Globus pallidus (tissue), 1 donor: ENCODE measurements at regions not wholly inside any gene's neighbourhood (a gene's known extent, or its start where the extent isn't known, plus 50 kb on each side); places are given as distances from the start of the nearest gene placed in this dataset.
"Not testable (repeated sequence)": the region's sequence is repeated elsewhere in the genome, so short reads cannot be mapped to it uniquely, and the experiment has no call there.

ENCODE experiments used
- DNase-seq: peaks from one replicate; pipeline ENCODE4 v3.0.0-alpha.2; 2015; ENCODE audit warnings: low spot score

DNA sequence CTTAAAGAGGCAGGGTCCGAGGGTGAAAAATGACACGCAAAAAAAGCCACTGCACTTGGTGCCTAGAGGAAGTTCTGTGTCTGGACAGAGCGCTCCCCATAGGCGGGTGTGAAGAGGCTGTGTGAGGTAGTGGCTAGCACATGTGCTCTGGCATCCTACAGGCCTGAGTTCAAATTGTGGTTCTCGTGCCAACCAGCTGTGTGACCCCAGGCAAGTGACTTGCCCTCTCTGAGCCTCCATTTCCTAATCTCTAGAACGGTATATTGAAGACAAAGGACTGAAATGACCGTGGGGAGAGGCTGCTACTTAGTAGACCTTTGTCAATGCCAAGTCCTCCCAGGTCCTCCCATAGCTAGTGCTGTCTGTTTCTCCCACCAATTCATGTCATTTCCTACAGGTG is 79.1 kb upstream of the MYL10 start:
- DNase-seq, result no peak

DNA sequence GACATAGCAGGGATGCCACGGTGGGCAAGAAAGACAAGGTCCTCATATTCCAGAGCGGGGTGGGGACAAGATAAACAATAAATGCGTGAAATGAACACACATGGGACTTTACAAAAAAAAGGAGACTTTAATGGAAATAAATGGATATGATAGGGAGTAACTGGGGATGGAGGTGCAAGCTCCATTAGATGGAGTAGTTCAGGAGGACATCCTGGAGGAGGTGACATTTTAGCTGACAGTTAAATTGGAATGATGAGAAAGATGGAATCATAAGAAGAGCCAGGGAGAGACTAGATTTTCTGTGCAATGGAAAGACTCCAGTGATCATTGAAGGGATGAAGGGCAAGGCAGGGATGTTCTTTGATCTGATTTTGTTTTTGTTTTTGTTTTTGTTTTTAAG is 83.6 kb upstream of the MYL10 start:
- DNase-seq, result no peak

DNA sequence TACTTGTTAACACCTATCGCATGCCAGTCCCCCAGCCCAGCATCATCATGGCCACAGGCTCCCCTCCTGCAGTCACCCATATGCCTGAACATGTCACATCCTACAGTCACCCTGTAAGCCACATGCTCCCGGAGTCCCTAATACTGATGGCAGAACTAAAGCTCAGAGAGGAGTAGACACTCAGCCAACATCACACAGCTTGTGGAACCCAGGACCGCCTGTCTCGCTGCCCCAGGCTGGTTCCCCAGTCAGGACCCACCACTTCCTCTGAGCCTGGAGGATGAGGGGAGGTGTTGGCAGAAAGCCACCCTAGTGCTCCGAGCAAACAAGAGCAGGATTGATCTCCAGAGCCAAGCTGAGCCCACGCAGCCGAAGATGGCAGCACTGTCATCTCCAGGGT is 85.0 kb upstream of the MYL10 start:
- no peak for DNase-seq

DNA sequence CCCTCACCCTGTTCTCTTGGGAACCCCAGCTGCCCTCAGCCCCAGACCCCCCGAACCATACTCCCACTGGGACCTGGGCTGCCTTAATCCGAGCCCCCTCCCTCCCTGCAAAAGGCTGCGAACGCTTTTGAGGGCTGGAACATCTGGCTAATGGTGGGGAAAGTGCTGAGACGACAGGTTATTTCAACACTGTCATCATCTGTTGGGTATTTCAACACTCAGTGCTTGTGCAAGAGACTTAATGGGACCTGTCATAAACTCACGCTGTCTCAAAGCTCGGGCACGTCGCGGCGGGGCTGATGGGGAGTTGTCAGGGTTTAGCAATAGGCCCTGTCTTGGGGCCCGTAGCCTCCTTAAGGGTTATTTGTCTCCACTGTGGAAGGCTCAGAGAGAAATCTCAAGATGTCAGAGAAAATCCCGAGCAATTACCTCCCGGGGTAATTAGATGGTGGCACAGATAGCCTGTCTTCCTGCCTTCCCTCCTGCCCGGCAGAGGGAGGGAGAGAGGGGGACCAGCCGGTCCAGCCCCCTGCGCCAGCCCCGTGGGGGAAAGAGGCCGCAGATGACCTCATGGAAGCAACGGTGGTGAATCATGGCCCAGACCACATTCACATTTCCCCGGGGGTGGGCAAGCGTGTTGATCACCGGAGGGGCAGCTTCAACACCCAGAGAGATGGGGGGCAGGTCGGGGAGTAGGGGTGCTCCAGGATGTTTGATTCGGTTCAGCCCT is 88.7 kb upstream of the MYL10 start:
- DNase-seq, result peak; percentile 1

DNA sequence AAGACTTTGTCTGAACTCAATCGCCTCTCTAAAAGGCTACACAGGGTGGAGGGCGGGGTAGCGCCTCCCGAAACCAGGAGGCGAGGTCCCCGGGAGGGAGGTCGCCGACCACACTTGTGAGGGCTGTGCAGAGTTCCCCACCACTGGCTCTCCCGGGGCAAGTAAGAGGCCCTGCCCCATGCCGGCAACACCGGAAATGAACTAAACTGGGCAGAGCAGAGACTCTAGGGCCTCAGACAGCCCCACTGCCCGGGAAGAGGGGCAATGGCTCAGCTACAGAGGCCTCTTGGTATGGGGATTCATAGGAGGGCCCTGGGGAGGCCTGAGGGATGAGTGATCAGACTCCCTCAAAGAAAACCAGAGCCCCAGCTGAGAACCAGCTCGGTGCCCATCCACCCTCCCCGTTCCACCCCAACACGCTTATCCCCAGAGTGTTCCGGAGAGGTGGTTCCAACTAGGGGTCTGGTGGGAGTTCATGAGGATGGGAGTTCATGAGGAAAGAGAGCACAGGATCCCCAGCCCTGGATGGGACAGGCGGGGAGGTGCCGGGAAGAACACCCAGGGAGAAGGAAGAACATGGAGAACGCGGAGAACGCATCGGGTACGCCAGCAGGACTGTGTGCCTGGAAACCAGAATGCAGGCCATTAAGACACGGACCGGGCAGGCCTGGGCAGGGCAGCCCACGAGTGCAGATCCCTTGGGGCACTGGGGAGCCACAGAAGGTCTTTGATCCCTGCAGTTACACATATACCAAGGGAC is 89.4 kb upstream of the MYL10 start:
- DNase-seq, result no peak

DNA sequence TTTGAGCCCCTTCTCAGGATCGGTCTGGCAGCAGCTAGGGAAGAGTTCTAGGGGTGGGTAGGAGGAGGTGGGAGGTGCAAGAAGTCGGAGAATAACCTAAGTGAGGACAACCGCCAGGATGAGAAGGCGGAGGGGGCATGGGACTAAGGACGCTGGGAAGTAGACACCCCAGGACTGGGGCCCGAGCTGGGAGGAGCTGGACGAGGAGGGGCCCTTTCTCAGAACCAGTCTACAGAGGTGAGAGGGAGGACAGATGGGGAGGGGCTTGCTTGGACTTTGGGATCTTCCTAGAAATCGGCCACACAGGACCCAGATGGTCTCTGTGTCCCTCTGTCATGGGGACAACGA is 90.0 kb upstream of the MYL10 start:
- no peak for DNase-seq

DNA sequence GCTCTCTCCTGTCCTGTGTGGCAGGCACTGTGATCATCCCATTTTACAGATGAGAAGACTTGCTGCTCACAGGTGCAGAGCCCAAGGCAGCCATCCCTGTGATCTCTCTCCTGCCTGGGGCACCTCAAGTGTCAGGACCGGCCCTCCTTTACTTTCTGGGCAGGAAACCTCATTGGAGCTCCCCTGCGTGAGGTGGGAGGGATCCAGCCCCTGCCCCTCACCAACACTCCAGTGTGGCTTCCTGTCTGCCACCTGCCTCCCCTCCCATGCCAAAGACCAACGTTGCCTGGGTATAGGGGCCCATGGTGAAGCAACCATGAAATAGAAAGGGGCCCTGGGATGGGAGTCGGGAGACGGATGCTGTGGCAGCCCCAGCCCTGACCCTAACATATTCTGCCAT is 91.2 kb upstream of the MYL10 start:
- DNase-seq, result no peak

DNA sequence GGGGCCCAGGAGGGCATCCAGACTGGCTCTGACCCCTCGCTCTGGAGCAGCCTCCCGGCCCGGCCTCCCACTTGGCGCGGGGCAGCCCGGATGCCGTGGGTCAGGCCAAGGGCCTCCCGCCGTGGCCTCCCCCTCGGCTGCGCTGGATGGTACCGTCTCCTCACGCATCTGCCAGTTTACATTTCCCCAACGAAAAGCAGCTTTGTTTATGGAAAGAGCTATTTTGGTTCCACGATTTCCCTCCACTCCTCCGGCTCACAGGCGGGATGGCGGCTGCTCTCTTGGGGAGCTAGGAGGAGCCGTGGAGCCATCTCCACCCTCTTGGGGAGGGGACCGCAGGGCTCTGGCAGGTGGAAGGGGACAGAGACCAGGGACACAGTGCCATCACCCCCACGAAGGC is 93.2 kb upstream of the MYL10 start:
- DNase-seq, result no peak

DNA sequence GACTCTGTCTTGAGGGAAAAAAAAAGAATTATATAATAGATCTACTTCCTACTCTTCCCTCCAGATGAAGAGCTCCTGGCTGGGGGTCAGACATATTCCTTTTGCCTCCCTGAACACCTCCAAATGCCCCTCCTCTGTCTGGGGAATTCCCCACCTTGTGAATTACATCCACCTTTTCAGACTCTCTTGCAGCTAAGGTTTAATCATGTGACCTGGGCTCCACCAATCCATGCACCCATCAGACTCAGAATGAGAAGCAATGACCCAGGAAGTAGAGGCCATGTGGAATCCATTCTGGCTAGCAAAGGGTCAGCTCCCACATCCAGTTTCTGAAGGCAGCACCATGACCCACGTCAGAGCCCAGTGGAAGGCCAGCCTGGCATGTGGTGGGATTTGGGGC is 93.6 kb upstream of the CUX1 start:
- DNase-seq, result no peak

DNA sequence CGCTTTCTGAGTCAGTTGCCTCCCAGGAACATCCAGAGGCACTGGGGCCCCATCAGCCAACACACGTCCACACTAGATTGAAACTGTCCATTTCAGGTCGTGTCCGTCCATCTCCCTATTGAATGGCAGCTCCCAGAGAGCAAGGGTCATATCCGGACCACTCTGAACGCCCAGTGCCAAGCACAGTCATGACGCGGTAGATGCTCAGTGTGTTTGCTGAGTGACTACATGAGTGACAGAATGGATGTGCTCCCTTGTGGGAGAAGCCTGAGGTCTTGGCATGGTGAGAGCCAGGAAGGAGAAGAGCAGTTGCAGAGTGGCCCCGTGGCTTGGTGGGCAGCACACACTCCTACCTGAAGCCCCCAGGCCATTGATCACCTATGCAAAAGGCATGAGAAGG is 92.5 kb upstream of the CUX1 start:
- DNase-seq, result no peak

DNA sequence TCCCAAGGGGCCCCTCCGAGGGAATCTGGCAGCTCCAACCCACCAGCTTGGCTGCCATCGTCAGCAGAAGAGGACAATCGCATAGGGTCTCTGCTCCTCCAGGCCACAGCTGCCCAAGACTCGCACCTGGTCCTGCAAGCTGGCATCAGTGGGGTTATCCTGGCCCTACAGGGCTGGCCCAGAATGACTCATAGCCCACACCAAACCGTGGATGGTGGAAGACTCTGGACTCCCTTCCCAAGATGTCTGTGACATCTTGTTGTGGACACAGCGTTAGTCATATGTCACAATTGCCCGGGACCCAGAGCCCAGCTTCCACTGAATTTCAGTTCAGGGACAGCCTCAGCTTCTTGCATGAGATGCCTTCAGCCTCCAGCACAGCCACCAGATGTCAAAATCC is 91.5 kb upstream of the CUX1 start:
- DNase-seq, result no peak

DNA sequence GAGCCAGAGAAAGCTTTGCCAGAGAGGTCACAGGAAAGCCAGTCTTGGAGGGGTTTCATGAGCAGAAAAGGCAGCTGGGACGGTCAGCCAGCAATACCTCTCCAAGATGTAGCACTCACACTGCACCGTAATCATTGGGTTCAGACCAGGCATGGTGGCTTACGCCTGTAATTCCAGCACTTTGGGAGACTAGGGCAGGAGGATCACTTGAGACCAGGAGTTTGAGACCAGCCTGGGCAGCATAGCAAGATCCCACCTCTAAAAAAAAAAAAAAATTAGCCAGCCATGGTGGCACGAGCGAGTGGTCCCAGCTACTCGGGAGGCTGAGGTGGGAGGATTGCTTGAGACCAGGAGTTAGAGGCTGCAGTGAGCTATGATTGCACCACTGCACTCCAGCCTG is 90.2 kb upstream of the CUX1 start:
- DNase-seq, result no peak

DNA sequence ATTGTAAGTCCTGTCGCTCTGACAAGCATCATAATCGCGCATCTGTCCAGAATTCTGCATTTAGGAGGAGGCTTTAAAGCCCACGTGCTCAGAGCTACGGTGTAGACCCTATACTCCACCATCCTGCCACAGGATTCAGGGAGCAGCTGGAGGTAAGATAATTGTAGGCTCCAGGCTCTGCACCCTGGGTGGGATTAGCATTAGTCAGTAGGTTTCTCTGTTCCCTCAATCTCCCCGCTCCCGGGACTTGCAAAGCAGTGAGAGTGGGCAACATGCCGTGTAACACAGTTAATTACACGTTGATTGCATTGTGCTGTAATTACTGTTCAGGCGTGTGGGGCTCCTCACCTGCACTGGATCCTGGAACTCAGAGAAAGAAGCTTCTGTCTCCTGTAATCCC is 89.3 kb upstream of the CUX1 start:
- no peak for DNase-seq

DNA sequence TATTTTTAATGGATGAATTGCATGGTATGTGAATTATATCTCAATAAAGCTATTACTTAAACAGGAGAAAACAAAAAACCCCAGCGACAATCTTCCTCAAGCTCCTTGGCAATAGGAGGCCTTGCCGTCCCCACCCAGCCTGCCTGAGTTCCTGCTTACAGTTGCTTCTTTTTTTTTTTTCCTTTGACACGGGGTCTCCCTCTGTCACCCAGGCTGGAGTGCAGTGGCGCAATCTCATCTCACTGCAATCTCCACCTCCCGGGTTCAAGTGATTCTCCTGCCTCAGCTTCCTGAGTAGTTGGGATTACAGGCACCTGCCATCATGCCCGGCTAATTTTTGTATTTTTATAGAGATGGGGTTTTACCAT is 88.6 kb upstream of the CUX1 start:
- not testable (repeated sequence) for DNase-seq

DNA sequence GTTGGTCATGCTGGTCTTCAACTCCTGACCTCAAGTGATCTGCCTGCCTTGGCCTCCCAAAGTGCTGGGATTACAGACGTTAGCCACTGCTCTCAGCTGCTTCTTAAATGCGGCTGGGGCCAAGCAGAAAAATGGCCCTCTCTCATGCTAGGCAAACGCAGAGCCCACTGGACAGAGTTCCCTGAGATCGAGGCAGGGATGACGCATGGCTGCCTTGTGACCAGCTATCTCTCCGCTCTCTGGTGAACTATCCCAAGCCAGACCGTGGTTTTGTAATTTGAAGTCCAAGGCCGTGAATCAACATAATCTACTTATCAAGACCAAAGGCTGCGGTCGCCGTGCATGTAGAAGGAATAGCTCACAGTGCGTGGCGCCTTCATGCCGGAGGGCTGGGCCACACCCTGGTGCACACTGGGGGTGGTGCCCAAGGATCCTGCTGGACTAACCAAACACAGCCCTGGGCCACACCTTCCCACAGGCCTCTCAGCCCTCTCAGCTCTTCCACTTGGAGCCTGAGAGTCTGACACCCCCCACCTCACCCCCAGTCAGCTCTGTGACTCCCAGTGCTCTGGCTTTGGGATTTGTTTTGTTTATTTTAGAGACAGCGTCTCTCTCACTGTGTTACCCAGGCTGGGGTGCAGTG is 88.1 kb upstream of the CUX1 start:
- DNase-seq, result no peak

DNA sequence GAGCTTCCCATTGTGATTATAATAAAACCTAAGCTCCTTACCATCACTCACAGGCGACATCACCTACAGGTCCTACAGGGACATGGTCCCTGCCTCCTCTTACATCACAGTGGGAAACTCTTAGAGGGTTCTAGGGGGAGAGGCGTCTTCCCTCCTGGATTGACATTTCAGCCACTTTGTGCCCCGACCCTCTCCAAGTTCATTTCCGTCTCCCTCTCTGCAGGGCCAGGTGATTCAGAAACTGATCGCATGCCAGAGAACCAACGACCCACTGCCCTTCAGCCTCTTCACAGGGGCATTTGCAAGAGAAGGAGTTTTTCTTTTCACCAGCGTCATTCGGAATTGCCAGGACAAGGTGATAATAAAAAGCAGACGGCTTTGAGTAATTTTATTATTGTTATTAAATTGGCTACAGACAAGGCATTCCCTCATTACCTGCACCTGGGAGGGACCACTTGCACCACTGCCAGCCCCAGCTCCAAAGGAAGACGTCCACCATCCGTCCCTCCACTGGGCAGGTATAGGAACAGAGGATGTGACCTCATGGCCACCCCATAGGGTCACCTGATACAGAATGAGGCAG is 85.8 kb upstream of the CUX1 start:
- DNase-seq, result no peak

DNA sequence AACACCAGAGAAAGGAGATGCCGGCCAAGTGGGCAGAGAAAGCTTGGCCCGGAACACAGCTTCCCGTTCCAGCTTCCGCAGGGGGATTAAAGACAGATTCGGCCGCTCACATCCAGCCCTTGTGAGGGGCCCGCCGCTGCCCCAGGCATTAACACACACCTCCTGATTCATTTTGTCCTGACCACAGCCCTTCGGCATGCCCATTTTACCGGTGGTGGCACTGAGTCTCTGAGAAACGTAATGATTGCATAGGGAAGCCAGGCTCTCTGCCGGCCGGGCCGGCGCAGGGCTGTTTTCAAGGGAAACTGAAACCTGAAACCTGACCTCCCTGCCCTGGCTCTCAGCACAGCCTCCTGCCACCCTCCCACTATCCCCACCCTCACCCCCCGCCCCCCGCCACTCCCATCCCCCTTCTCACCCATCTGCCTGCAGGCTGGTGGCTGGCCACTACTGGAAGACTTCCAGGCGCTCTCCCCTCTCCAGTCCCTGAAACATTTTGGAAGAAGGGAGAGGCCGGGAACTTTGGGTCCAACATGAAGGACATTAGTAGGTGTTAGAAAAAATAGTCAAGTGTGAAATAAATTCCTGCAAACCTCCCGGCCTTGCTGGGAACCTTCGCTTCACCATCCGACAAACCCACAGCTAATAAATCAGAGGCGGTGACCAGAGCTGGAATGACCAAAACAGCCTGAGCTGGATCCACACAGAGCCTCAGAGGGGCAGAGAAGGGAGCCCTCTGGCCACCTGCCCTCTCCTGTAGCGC is 83.5 kb upstream of the CUX1 start:
- no peak for DNase-seq

DNA sequence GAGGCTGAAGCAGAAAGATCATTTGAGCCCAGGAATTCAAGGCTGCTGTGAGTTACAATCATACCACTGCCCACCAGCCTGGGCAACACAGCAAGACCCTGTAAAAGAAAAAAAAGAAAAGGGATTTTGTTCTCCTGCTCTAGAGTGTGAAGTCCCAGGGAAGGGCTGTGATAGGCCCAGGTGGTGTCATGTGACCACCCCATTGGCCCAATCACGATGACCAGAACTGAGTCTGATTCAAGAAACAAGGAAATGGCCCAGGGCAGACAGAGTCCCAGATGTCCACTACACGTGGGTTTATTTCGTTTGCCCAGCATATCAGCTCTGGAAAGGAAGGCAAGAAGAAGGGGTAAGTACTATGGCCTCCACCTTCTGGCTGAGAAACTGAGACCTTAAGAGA is 81.3 kb upstream of the CUX1 start:
- DNase-seq, result no peak

DNA sequence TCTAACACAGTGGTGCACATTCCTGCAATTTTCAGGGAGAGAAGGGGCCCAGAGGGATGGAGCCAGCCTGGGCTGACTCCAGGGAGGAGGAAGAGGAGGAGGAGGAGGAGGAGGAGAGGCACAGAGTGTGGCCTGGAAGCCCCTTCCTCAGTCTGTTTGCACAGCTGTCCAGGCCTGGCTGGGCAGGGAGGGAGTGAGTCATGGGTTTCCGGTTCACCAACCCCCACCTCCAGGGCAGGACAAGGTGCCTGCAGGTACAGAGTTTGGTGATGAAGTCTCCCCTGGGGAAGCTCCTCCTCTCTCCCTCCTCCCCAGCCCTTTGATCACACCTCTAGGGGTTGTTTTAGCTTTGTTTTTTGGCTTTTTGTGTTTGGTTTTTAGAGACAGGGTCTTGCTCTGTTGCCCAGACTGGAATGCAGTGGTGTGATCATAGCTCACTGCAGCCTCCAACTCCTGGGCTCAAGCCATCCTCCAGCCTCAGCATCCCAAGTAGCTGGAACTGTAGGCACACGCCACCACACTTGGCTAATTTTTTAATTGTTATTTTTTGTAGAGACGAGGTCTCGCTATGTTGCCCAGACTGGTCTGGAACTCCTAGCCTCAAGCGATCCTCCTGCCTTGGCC is 77.5 kb upstream of the CUX1 start:
- no peak for DNase-seq

DNA sequence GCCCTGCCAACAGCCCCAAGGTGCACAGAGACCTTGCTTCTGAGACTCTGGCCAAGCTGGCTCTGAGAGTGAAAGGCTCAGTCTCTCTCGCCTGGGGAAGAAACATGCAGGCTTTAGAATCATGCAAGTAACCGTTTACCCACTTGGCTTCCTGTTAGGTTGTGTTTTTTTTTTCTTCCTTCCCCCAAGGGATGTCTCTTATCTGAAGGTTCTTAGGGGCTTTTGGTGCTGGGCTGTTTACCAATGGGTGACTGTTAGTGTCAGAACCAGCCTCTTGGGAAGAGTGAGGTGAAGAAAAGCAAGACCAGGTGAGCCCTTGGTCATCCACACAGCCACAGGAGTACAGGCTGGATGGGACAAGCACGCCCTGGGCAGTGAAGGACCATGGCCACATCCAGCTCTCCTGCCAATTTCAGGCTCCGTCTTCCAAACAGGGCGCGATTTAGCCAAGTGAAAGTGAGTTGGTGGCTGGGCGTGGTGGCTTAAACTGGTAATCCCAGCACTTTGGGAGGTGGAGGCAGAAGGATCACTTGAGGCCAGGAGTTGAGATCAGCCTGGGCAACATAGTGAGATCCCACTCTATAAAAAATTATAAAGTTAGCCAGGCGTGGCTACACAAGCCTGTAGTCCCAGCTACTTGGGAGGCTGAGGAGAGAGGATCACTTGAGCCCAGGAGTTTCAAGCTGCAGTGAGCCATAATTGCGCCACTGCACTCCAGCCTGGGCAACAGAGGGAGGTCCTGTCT is 76.3 kb upstream of the CUX1 start:
- no peak for DNase-seq
